ENCODE measurements at regions not wholly inside any gene's neighbourhood (a gene's known extent, or its start where the extent isn't known, plus 50 kb on each side); places are given as distances from the start of the nearest gene placed in this dataset.

DNA sequence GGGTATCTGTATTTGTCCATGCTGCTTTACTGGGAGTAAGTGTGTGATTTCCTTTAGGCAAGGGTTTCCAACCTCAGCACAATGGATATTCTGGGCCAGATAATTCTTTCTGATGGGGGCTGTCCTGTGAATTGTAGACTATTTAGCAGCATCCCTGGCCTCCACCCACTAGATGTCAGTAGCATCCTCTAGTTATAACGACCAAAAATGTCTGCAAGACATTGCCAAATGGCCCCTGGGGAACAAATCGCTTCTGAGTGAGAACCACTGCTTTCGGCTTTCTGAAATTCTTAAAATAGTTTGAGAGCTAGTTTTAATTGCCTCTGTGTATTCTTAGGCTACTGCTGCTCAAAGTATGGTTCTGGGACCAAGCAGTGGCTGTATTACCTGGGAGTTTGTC is 81.2 kb upstream of the GPM6B start:
- DNase-seq = no peak
- TF ChIP-seq, protein P1, sequence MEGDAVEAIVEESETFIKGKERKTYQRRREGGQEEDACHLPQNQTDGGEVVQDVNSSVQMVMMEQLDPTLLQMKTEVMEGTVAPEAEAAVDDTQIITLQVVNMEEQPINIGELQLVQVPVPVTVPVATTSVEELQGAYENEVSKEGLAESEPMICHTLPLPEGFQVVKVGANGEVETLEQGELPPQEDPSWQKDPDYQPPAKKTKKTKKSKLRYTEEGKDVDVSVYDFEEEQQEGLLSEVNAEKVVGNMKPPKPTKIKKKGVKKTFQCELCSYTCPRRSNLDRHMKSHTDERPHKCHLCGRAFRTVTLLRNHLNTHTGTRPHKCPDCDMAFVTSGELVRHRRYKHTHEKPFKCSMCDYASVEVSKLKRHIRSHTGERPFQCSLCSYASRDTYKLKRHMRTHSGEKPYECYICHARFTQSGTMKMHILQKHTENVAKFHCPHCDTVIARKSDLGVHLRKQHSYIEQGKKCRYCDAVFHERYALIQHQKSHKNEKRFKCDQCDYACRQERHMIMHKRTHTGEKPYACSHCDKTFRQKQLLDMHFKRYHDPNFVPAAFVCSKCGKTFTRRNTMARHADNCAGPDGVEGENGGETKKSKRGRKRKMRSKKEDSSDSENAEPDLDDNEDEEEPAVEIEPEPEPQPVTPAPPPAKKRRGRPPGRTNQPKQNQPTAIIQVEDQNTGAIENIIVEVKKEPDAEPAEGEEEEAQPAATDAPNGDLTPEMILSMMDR (IDR thresholded peaks at IDR 0.05) = no peak
- intact Hi-C loops (cut with DNase I) = no loop called here
- H3K4me3 ChIP-seq = no peak overlapping the region
- no peaks in the 10 kb centered on the region for H3K36me3 ChIP-seq
- no peak overlapping the region for H3K27ac ChIP-seq
- no peaks in the 10 kb centered on the region for H3K9me3 ChIP-seq
- H3K4me1 ChIP-seq = no peaks in the 10 kb centered on the region
- H3K9ac ChIP-seq (ENCODE audit: low read depth in 2 of 2, low read length in 2 of 2) = no peak overlapping the region
- H3K27me3 ChIP-seq = peaks cover 4% of the 10 kb centered on the region

DNA sequence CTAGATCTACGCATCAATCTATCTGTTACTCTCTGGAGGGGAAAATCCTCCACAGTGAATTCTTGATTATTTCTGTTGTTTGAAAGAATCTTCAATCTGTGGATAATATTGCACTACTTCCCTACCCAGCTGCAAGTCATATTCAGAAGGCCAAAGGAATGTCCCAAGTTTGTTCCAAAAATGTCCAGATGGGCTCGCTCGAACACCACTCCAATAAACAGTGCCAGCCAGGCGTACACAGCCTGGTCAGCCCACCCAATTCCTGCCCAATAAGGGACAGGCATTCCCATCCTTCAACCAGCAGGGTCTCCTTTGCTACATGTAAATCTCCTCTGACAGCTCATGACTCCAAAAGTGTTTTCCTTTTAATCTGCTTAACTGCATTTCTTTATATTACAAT is 80.7 kb upstream of the GPM6B start:
- no peak for DNase-seq
- Histone ChIP-seq H3K9ac (ENCODE audit: low read depth in 2 of 2, low read length in 2 of 2) (no peak overlapping the region), H3K9me3 (no peaks in the 10 kb centered on the region), H3K36me3 (no peaks in the 10 kb centered on the region), H3K27ac (no peak overlapping the region), H3K4me3 (no peak overlapping the region), H3K4me1 (no peaks in the 10 kb centered on the region), H3K27me3 (peaks cover 4% of the 10 kb centered on the region)
- intact Hi-C loops (cut with DNase I) = no loop called here
- TF ChIP-seq, protein P1 (IDR thresholded peaks at IDR 0.05) = no peak

DNA sequence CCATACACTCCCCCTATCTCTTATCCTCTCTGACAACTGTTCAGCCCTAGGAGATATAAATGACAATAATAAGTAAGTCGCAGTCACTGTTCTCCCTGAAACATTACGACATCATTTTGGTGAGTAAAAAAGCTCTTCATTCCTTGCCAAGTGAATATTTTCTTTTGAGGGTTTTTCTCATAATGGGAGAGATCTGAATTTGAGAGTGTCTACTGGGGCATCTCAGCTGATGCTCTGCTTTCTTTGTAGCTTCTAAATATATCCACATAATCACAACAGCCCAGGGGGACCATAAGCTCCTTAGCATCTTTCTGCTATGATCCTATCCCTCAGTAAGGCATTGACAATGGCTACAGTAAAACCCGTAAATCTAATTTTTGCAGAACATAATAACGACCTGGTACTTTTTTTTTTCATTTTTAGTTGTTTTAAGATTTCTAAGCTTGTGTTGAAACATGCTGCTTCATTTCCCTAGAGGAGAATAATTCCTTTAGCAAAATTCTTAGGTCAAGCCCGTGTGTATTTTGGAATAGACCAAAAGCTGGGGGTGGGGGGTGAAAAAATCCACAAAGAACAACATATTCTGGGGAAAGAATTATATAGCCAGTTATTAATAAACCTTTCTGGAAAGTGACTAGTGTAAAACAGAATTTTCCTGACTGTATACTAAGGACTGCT is 78.1 kb upstream of the GPM6B start:
- Histone ChIP-seq H3K27ac (no peak overlapping the region), H3K36me3 (no peaks in the 10 kb centered on the region), H3K4me1 (no peaks in the 10 kb centered on the region), H3K9me3 (no peaks in the 10 kb centered on the region), H3K4me3 (no peak overlapping the region), H3K9ac (ENCODE audit: low read depth in 2 of 2, low read length in 2 of 2) (no peak overlapping the region), H3K27me3 (peaks cover 4% of the 10 kb centered on the region)
- intact Hi-C loops (cut with DNase I) = no loop called here
- DNase-seq = no peak
- TF ChIP-seq, protein P1 (IDR thresholded peaks at IDR 0.05) = no peak

DNA sequence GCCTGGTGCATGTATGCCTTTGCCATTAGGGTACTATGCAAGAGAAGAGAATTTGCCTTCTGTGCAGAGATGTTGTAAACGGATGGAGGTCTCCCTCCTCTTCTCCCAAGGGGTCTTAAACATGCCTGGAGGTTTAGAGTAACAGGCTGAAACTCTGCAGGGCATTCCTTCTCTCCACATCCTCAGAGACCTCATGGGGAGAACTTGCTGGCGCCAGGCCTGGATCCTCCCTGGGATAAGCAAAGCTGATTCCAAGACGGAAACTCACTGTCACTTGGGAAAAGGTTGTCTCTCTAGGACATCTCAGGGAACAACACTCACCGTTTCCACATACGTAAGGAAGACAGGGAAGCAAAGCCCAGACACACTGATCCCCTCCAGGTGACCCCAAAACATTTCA is 76.9 kb upstream of the GPM6B start:
- intact Hi-C loops (cut with DNase I) = no loop called here
- H3K27me3 ChIP-seq = peaks cover 4% of the 10 kb centered on the region
- no peak overlapping the region for H3K27ac ChIP-seq
- TF ChIP-seq, protein P1 (IDR thresholded peaks at IDR 0.05) = no peak
- H3K4me1 ChIP-seq = no peaks in the 10 kb centered on the region
- no peak overlapping the region for H3K9ac ChIP-seq (ENCODE audit: low read depth in 2 of 2, low read length in 2 of 2)
- H3K36me3 ChIP-seq = no peaks in the 10 kb centered on the region
- DNase-seq = no peak
- H3K9me3 ChIP-seq = no peaks in the 10 kb centered on the region
- H3K4me3 ChIP-seq = no peak overlapping the region

DNA sequence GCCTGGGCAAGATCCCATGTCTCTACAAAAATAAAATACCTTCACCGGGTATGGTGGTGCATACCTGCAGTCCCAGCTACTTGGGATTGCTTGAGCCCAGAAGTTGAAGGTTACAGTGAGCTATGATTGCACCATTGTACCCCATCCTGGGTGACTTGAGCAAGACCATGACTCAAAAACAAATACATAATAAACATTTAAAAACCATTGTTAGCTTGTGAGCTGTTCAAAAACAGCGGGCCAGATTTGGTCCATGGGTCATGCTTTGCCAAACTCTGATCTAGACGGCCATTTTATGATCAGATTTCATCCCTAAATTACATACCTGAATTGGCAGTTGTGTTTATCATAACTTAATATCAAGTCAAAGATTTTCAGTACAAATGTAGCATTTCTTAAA is 76.0 kb upstream of the GPM6B start:
- peaks cover 4% of the 10 kb centered on the region for H3K27me3 ChIP-seq
- H3K36me3 ChIP-seq = no peaks in the 10 kb centered on the region
- intact Hi-C loops (cut with DNase I) = no loop called here
- H3K4me3 ChIP-seq = no peak overlapping the region
- H3K9me3 ChIP-seq = no peaks in the 10 kb centered on the region
- H3K27ac ChIP-seq = no peak overlapping the region
- no peak for DNase-seq
- H3K9ac ChIP-seq (ENCODE audit: low read depth in 2 of 2, low read length in 2 of 2) = no peak overlapping the region
- H3K4me1 ChIP-seq = no peaks in the 10 kb centered on the region
- TF ChIP-seq, protein P1 (IDR thresholded peaks at IDR 0.05) = no peak
